ENCODE measurements at regions not wholly inside any gene's neighbourhood (a gene's known extent, or its start where the extent isn't known, plus 50 kb on each side); places are given as distances from the start of the nearest gene placed in this dataset.
A peak's percentile ranks its signal among the peaks of the same experiment; 100 is the strongest.

GRCh38 chr6:150651808-150652470 is 52.3 kb downstream of the PLEKHG1 start:
- DNase-seq (ENCODE audit: low read depth, low spot score): no peak

GRCh38 chr6:150652848-150653613 is 53.3 kb downstream of the PLEKHG1 start:
- DNase-seq (ENCODE audit: low read depth, low spot score): peak; percentile 24

- no peak for DNase-seq (ENCODE audit: low read depth, low spot score)
These were observed 54.9 kb downstream of the PLEKHG1 start for GRCh38 chr6:150654608-150655007.

GRCh38 chr6:150656156-150656555 is 56.5 kb downstream of the PLEKHG1 start:
- no peak for DNase-seq (ENCODE audit: low read depth, low spot score)

GRCh38 chr6:150658421-150658820 is 58.7 kb downstream of the PLEKHG1 start:
- DNase-seq (ENCODE audit: low read depth, low spot score): no peak

- DNase-seq (ENCODE audit: low read depth, low spot score): no peak
These were observed 59.5 kb downstream of the PLEKHG1 start for GRCh38 chr6:150659046-150659763.

DNA sequence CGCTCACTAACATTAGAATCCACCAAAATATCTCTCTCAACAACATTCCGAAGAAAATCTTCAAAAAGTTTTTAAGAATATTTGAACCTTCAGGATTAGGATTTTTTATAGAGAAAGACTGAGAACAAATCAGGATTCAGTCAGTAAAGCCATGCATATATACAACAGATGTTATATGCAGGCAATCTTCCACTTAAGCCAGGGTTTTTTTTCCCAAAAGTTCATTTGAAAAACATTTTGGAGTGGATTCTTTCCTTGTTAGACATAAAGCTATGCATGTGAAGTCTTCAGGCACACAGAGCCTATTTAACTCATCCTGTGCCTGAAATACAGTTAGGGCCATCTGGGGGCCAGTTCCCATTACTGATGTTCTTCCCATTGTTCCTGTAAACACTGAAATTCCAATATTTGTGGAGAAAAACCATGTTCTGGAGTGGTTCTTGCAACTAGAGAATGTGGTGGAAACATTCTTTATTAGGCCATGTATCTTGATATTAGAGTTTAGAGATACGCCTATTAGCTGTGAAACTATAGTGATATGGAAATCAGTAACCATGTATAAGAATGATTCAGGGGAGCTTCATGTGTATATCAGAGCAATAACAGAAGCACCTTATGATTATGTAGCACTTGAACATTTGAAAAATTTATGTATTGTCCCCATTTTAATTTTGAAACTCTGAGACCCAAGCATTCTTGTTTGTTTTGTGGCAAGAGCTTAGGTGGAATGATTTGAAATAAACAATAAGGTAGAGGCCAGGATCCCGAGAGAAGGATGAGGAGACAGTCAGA is 61.7 kb downstream of the PLEKHG1 start:
- no peak for DNase-seq (ENCODE audit: low read depth, low spot score)

GRCh38 chr6:150662814-150663213 is 63.1 kb downstream of the PLEKHG1 start:
- DNase-seq (ENCODE audit: low read depth, low spot score): no peak

DNA sequence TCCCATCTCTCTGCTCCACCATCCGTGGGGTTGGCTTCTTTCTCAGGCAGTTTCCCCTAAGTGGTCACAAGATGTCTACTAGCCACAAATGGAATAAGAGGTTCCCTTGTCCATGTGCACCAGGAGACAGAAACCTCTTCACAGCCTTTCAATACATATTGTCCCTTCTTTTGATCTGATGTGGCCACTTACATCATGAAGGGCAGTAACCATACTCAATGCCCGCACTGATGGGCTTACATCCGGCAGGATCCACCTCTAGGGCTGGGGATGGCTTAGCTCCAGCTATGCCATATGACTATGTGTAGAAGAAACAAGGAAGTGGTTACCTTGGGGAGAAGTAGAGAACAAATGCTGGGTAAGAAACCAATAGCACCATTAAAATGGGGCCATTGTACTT is 64.4 kb downstream of the PLEKHG1 start:
- no peak for DNase-seq (ENCODE audit: low read depth, low spot score)

DNA sequence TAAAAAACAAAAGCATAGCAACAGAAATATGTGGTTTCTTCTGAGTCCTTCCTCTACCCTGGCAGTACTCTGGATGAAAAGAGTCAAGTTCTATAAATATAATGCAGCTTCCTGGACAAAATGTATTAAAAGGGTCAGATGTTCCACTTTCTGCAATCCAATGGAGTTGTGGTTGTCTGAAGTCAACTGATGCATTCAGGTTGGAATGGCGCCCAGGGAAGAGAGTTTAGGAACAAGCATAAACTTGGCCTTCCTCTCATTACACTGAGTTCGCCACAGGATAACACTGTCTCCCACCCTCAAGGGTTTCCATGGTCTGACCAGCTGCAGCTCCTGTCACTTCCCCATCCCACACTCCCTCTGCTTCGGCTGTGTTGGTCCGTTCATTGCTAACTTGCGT is 66.4 kb downstream of the PLEKHG1 start:
- peak; percentile 35 for DNase-seq (ENCODE audit: low read depth, low spot score)

DNA sequence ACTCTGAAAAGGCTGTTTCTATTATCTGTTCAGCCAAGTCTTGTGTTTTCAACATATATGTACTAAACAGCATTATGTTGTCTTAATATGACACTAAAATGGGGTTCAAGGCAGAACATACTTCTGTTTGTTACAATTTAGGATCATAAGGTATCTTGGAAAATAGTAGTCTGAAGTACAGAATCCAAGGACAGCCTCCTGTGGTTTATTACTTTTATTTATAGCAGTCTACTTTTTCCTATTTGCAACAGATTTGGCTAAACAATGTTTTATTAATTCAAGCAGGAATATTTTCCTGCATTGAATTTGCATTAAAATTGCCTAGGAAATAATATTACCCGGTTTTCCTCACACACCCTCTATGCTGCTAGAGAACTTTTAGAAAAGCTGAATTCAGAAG is 67.7 kb downstream of the PLEKHG1 start:
- no peak for DNase-seq (ENCODE audit: low read depth, low spot score)

DNA sequence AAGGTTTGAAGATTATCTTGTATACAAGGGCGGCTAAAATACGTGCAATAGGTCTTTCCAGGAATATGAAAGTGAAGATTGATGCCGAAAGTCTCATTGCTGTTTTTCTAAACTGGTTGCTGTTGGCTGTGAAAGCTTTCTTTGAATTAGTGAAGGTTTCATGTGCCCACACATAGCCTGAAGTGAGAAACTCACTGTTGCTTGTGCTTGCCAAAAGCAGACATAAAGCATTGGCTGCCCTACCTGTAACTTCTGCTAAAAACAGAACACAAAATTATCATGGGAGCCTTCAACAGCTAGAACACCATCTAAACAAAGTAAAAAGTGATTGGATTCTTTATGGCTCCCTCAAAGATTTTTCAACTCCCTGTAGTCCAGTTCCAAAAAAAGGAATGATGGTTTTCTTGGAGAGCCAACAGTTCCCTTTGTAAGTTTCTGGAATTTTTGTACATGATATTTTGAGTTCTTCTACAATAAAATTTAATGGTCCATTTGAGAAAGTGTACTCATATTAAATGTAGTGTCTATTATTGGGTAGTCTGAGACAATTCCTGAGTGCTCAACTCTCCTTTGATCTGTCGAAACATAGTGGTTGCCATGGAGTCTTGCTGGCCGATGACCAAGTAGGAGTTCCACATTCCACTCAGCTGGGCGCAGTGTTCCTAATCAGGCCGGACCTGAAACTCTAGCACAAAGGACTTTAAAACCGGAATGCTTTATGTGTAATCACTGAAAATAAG is 68.5 kb downstream of the PLEKHG1 start:
- DNase-seq (ENCODE audit: low read depth, low spot score): peak; percentile 98

- DNase-seq (ENCODE audit: low read depth, low spot score): peak; percentile 30
These were observed 69.2 kb downstream of the PLEKHG1 start for GRCh38 chr6:150668900-150669302.

DNA sequence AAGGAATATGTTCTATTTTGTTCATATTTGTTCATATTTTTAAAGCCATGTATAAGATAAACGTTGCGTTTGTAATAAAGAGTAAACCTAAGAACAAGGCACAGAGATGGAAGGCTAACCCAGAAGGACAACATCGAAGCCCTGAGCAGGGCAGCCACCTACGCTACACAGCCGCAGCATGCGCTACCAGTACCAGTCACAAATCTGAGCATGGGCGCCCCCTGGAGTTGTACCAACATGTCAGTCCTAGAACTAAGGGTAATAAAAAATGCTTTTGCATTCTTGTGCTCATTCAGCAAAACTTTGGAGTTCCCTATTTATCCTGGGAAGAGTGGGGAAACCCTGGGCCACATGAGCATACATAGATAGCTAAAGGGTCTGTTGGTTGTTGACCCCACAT is 70.6 kb downstream of the PLEKHG1 start:
- no peak for DNase-seq (ENCODE audit: low read depth, low spot score)

- no peak for DNase-seq (ENCODE audit: low read depth, low spot score)
These were observed 73.1 kb downstream of the PLEKHG1 start for GRCh38 chr6:150672800-150673199.

GRCh38 chr6:150673720-150674346 is 74.1 kb downstream of the PLEKHG1 start:
- DNase-seq (ENCODE audit: low read depth, low spot score): no peak

- DNase-seq (ENCODE audit: low read depth, low spot score): no peak
These were observed 76.7 kb downstream of the PLEKHG1 start for GRCh38 chr6:150676344-150676743.

DNA sequence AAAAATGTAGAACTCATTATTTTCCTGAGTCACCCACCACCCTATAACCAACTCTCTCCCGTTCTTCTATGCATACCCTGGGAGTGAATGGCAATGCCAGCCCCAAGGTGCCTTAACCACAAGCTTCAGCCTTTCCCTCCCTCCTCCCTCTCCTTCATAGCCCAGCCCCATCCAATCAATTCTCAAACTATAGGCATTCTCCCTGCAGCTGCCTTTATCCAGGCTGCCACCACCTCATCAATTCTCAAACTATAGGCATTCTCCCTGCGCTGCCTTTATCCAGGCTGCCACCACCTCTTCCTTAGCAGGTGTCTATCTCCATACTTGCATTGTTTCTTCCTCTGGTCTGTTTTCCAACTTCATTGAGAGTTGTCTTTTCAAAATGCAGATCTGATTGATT is 77.1 kb downstream of the PLEKHG1 start:
- no peak for DNase-seq (ENCODE audit: low read depth, low spot score)

DNA sequence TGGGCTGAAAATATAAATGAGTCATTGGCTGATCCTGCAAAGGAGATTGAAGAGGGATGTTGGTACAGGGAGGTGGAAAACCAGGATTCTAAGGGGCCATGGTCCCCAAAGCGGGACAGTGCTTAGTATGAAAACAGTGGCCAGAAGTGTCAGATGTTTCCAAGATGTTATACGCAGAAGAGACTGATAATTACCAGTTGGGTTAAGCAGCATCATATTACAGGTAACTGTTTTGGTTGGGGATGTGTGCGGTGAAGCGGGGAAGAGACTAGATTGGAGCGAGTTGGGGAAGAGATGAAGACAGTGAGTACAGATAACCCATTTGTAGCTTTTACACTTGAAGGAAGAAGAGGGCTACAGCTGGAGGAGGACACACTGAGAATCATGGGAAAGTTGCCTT is 80.8 kb downstream of the PLEKHG1 start:
- no peak for DNase-seq (ENCODE audit: low read depth, low spot score)

DNA sequence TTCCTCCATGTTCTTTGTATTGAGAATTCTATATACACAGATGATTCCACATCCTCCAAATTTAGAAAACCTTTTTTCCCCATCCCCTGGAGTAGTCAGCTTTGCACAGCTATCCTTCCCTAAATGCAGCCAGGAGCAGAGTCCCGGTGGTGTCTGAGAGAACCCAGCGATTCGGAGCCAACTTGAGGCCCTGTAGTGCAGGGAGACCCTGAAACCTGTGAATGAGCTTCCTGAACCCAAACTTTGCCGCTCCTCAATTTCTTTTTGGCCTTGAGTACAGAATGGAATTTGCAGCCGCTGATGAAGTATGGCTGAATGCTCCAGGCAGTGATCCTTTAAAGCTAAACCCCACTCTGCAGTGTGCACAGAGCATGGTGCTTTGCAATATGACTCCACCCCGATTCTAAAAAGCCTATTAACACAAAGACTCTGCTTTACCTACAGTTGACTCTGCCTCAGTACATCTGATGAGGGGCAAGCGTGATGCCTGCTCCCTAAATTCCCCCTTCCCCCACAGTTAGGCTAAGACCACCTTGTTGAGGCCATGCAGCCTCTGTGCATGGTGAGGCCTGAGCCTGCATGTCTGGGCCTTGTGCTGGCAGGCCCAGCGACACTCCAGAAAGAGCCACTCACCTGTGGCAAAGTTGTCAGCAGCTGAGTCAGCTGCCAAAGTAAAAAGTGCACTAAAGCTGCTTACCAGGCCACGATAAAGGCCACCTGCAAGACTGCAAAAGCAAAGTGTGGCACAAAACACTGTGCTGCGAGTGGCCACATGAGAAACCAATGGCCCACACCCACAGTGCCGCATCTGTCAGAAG is 82.1 kb downstream of the PLEKHG1 start:
- no peak for DNase-seq (ENCODE audit: low read depth, low spot score)

All from astrocyte of the hippocampus (primary cell).